Neural cell (in vitro differentiated cells): ENCODE measurements at regions not wholly inside any gene's neighbourhood (a gene's known extent, or its start where the extent isn't known, plus 50 kb on each side); places are given as distances from the start of the nearest gene placed in this dataset.

ENCODE experiments used
- CTCF ChIP-seq: fragments of 450-650 bp; IDR thresholded peaks from 2 replicates; pipeline ENCODE4 v1.5.1; 2014; ENCODE audit warnings: antibody characterized with exemption, mild to moderate bottlenecking, moderate library complexity; ENCODE audit not compliant: poor library complexity, severe bottlenecking
- TAF1 ChIP-seq: IDR thresholded peaks from 2 replicates; pipeline ENCODE4 v1.6.1; 2012; ENCODE audit warnings: low read depth

GRCh38 chr9:15033316-15033715, 123.1 kb upstream of the FREM1 start:
- TF ChIP-seq TAF1: no peak
- TF ChIP-seq CTCF: no peak
